GM19328 (cell line): ENCODE measurements at regions not wholly inside any gene's neighbourhood (a gene's known extent, or its start where the extent isn't known, plus 50 kb on each side); places are given as distances from the start of the nearest gene placed in this dataset.

ENCODE experiments used
- ATAC-seq: cut with Tn5 transposase; IDR thresholded peaks from one replicate; pipeline ENCODE4 v1.9.1; 2021; ENCODE audit warnings: mild to moderate bottlenecking, moderate library complexity; ENCODE audit not compliant: unreplicated experiment

DNA sequence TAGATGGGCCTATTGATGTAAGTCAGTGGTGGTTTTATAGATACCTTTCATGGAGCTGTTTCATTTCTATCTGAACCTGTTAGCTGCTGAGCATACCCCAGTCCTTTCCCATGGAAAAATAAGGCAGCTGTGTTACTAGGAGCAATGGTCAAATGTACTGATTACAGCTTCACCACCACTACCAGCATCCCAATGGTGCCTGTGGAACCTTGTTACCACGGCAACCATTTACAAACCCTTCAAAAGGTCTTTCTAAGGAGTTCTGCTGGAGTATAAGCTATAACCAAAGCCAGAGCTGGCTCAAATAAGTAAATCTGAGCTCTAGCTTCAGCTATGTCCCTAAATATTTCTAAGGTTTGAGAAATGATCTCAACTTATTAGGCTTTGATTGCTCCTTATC, 133.4 kb upstream of the ACP3 start:
- no peak for ATAC-seq

DNA sequence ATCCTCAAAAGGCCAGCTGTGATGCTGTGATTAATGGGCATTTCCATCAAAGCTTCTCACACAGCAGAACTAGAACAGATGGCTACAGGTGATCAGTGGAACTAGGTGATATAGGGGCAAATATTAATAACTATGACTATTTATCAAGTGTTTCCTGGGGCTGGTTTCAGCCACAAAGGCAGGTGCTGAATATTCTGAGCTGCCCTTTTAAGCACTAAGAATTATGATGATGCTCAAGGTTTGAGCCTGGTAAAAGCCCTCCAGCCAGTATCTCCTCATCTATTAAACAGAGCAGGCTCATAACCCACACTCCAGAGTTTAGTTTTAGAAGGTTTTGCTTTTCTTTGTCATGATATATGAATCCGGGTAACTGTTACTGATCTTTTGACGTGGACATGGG, 129.5 kb upstream of the ACP3 start:
- no peak for ATAC-seq

DNA sequence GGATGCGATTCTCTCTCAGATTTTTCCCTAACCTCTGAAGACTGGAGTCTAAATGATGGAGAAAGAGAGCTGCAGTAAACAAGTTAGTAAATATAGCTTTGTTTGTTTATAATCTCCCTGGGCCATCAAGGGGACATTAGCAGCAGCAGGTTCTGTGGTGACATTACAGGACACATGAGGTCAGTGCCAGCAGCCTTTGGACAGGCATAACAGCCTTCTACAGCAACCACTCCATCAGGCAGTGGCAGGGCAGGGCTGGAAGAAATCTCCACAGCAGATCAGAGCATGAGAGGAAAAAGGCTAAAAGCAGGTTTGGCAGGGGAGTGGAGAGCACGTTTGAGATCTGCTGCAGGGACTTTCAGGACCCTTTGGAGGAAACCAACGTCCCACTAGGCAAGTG, 127.6 kb upstream of the ACP3 start:
- no peak for ATAC-seq

DNA sequence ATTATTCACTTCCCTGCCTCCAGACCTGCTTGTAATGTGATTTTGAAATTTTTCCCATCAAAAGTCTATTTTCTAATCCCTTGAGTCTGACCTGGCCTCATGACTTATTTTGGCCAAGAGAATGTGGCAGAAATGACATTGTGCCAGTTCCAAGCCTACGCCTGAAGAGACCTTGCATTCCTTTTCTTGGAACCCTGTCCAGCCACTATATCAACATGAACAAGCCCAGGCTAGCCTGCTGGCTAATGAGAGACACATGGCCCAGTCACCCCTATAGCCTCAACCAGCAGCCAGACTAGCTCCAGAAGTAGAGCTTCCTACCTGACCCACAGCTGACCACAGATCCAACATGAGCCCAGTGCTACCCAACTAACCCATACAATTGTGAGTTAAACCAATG, 121.1 kb upstream of the ACP3 start:
- no peak for ATAC-seq

DNA sequence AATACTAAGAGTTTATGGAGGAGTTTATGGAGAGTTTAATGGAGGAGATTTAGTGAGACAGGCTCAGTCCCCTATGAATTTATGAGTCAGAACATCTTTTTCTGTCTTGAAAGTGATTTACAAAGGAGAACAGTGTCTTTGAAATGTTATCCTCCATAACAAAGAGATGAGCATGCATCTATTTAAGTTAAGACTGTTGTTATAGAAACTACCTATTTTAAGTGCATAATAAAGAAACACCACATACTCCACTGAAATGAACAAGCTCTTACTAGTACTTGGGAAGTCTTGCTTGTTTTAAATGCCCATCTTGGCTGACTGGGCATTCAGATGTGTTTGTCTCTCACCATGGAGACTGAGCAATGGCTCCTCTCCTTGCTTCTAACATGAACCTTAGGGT, 118.7 kb upstream of the ACP3 start:
- no peak for ATAC-seq

DNA sequence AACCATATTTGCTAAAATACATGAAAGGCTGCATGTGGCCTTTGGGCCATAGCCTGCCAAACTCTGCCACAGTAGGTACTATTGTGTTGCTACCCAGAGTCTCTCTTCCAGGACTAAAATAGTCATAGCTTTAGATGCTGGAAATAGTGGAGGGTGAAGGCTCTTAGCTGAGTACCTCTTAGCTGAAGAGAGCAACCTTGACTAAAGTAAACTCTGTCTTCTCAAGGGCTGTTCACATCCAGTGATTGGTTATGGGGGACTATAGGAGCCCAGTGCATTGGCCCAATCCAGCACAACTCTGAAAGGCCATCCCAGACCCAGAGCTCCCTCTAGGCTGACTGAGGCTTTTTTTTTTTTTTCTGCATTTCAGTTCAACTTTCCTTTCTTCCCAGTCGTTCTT, 117.8 kb upstream of the ACP3 start:
- ATAC-seq = no peak

DNA sequence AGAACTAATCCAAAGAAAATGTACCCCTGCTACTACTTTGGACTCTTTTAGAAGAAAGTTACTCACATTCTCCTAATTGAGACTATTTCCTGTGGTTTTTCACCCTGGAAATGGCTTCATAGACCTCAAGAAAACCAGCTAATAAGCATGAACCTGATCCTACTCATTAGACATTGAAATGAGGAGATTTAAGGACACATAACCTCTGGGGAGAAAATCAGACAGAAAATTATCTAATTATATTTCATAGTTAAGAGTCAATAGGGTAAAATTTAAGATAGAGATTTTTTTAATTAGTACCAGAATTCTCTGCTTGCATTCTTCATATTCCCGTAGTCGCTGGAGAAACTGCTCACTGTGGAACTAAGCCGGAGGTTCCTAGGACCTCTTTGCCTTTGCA, 114.6 kb upstream of the ACP3 start:
- no peak for ATAC-seq

DNA sequence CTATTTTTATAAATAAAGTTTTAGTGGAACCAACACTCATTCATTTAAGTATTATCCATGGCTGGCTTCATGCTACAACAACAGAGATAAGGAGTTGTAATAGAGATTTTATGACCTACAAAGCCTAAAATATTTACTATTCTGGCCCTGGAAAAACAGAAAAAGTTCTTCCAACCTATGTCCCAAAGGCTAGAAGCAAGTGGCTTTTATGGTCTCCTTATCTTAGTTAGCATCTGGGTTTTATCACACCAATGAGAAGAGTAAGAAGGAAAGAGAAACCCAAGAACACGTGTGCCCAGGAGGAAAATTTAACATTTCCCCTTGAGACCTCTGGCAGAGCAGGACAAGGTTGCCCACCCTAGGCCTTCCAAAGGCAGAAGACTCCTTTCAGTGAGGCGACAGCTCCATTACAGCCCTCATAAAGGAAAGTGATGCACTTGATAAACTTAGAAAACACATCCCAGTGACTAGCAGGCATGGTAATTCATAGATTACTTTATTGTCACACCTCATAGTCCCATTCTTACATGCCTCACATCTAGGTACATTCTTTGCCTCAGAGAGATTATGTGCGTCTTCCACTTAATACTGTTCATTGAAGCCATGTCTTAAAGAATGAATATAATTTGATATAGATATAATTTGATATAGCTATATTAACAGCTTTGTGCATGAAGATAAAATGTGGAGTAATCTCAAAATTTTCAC, 113.2 kb upstream of the ACP3 start:
- no peak for ATAC-seq

DNA sequence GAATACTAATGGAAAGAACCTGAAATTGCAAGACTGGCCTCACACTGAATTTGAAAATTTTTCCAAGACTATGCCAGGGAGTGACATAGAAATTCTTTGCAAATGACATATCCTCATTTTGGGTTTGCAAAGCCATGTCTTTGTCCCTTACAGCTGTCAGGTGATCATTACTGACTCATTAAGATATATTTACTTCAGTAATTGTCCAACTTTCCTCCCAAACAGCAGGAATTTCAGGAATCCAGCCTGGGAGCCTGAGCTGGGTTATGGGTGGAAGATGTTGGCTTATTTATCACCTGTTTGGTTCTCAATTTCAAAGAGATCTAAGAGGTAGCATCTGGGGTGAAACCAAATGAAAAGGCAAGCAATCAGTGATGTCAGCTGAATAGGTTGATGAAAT, 111.6 kb upstream of the ACP3 start:
- ATAC-seq = no peak

DNA sequence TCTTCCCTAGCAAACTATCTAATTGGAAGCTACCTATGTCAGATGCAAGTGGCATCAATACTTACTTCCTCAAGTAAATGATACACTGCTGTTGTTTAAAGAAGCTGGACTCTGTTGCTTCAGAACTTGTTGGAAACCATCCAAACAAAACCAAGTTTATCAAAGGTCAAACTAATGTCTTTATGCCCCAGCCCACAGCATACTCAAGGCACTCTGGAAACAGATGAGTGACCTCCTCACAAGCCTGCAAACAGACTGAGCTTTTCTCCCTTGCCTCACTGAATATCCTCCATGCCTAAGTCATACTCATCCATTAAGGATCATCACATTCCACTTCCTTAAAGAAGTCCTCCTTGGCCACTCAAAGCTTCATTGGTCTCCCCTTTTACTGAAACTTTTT, 107.4 kb upstream of the ACP3 start:
- no peak for ATAC-seq

DNA sequence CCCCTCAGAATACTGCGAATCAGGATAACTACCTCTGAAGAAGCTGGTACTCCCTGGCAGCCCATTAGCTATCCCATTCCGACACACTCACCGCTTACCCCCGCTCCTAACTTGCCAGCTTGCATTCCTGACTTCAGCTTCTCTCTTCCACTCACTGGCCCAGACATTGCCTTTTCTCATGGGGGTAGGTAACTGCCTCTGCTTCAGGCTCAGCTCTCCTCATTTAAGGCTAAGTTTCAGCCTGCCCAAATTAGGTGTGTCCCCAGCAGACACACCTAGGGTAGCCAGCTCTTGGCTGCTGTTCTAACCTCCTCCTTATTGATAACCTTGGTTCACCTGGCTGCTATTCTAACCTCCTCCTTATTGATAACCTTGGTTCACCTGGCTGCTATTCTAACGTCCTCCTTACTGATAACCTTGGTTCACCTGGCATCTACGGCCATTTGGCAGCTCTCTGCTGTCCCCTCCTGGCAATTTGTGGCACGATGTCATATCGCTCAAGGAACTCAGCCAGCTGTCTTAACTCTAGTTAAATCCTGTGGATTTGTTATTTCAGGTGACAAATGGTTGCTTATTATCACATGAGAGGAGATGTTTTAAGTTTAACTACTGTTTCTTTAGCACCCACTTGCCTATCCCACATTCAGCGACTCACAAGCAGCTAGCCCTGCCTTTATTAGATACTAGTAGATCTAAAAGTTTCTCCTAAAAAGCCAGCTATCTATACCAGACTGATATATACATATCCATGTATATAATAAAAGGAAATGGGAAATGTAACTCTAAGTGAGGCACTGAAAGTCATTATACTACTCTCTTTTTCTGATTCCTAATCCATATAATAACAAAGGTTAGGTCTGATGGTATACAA, 106.5 kb upstream of the ACP3 start:
- no peak for ATAC-seq

DNA sequence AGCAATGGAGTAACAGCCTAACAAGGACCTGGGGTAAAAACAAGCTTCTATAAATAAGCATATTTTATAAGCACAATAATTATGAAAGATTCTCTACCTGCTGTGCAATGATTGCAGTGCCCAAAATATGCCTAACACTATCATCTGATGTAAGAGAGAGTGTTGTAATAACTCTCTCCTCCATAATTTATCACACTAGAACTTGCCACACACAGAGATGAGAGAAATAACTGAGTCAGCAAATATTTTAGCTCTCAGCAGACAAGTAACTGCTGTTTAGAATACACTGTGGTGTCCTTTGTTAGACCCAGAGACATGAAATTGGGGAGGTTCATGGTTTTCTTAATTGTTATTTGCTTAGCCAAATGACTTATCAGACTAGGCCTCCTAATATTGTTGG, 105.3 kb upstream of the ACP3 start:
- no peak for ATAC-seq

DNA sequence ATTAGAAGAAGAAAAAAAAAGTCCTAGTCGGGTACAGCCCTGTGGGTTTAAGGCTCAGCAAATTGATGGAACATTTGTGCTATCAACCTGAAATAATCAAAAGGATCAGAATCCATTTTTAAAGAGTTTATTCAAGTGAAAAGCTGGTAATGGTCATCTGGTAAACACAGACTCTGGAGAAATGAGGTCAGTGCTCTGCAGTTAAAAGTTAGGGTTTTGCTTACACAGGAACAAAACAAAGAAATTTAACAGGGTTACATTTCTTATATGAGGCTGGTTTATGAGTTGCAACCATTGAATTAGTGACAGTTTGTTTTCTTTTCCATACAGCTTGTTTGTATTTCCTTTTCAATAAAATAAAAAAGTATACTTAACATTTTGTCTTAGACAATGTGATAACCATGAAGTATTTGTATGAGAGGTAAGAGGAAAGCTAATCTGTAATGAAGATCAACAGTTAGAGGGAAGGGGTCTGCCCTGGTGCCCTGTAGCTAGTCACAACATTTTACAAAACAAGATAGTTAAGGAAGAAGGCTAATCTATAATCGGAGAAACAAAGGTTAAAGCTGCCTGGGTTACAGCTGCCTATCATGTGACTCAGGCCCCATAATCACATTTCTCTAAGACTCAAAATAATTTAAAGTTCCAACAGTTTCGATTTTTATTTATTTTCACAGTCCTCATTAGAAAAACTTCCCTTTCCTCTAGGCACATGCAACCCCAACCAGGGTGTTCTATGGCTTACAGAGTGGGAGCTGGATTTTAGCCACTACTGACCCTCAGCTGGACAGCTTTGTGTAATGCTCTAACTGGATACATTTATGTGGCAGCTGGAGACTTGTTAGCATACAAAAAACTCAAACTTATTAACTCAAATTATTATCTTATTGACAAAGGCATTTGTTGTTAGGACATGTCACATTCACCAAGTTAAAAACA, 98.1 kb upstream of the ACP3 start:
- no peak for ATAC-seq

DNA sequence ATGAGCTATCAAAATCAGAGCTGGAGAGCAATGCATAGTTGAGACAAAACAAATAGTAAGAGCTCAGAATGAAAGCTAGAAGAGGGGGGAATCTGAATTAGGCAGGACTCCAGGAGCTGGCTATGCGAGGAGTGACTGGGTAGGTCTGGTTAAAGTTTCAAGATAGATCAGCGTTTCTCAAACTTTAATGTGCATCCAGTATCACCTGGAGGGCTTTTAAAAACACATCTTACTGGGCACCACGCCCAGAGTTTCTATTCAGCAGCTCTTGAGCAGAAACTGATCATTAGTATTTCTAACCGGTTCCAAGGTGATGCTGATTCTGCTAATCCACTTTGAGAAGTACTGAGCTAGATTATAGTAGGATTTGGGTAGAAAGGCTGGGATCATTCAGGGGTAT, 96.2 kb upstream of the ACP3 start:
- ATAC-seq = no peak

DNA sequence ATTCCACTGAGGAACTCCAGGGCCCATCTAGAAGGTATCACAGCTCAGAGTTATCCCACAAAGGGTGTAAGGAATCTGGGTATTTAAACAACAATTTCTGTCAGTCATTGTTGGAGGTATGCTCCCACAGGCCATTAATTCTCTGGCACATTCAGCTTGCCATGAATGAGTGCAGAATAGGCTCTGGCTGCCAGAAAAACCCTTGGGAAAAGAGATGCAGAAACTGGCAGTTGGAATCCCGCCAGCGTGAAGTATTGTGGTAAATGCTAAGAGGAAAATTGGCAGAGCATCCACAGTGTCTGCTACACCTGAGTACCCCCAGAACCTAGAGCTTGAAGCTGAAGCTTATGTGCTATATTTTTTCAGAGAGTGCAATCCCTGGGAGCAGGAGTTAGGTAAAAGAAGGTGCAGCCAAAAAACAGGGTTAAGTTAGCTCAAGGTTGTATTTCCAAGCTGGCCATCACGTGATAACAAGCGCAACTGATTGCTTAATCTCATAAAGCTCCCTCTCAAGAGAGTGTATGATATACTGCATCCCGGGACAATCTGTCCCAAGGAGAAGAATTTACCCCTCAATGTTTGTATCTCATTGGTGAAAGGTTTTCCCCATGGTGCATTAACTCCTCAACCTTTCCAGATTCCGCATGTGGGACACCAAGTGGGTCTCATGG, 94.2 kb upstream of the ACP3 start:
- no peak for ATAC-seq

DNA sequence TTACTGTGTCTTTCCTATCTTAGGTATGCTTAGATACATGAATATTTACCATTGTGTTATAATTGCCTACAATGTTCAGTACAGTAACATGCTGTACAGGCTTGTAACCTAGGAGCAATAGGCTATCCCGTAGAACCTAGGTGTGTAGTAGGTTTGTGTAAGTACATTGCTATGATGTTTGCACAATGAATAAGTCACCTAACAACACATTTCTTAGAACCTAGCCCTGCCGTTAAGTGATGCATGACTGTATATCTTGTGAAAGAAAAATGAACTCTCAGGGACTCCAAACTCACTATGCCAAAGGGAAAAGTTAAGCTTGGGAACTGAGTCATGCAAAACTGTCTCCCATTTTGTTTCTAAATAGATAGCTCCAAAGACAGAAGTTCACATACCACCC, 91.5 kb upstream of the ACP3 start:
- no peak for ATAC-seq

DNA sequence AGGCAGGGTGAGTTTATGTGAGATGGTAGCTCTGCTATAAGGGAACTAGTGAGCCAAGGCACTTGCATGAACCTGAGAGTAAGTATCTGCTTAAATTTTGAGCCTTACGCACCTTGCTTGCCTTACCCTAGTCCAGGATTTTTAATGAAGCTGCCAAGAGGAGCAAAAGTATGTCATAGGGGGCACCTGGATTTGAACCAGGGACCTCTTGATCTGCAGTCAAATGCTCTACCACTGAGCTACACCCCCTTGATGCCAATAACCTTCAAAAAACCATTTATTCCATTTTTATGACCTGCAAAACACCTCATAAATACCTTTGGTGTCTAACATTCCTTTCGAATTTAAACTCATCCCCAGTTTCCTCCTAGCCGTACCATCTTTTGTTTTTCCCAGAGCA, 88.3 kb upstream of the ACP3 start:
- ATAC-seq = no peak

DNA sequence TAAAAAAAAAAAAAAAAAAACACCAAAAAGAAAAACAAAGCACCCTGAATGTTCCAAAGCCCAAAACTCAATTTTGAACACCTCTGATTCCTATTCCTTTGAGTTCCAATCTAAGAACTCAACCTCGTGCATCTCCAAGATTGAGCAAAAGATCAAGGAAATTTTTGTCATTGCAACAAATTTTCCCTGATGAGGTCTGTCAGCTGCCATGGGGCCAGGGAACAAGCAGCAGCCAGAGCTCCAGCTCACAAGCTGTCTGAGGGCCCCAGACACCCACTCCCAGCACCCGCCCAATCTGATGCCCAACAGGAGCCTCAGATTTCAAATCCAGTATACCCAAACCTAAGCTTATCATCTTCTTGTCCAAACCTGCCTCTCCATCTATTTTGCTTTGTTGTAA, 87.6 kb upstream of the ACP3 start:
- ATAC-seq = no peak

DNA sequence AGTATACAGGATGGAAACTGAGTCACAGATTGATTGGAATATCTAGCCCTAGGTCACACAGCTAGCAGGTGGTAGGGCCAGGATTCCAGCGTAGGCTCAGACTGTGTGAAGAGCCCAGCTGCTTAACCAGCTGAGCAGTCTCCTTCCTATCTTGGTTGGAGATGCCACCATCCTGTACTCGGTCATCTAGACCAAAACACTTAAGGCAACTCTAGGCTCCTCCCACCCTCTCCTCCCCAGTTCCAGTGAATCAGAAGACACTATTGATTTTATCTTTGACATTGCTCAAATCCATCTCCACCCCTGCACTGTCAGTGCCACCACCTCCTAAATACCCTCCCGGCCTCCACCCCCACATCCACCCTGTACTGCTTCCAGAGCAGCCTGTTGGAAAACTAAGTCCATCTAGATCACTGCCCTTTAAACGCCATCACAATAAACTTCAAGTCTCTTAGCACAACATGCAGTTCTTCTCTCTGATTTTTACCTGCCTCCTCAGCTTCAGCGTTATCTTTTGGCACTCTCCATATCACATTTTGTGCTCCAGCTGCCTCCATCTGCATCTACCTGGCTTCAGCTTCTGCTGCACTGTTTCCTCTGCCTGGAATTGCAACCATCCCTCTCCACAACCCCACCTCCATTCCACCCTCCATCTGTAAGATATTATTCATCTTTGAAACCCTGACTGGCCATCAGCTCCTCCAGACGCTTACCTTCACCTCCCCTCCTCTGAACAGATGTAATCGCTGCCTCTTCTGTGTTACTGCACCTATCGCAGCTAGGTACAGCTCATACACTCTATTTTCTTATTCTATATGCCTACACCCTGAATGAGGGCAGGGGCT, 86.8 kb upstream of the ACP3 start:
- ATAC-seq = no peak

DNA sequence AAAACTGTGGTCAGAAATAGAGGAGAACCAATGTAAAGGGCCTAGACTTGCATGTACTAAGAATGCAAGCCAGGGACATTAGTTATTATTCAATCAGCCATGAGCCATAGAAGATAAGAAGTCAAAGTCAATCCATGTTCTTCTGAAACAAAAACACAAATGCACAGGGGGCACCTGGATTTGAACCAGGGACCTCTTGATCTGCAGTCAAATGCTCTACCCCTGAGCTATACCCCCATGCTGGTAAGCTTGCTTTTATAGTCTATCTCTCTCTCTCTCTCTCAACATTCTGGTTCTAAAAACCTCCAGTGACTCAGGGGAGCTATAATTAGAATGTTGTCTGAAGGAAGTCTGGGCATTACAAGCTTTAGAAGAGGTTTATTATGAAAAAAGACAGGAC, 85.6 kb upstream of the ACP3 start:
- ATAC-seq = no peak
